GM19467 (cell line): ENCODE measurements at regions not wholly inside any gene's neighbourhood (a gene's known extent, or its start where the extent isn't known, plus 50 kb on each side); places are given as distances from the start of the nearest gene placed in this dataset.
"Not testable (repeated sequence)": the region's sequence is repeated elsewhere in the genome, so short reads cannot be mapped to it uniquely, and the experiment has no call there.

ENCODE experiments used
- ATAC-seq: cut with Tn5 transposase; IDR thresholded peaks from one replicate; pipeline ENCODE4 v1.9.1; 2021; ENCODE audit warnings: mild to moderate bottlenecking, moderate library complexity; ENCODE audit not compliant: unreplicated experiment

- ATAC-seq, result no peak
Observed at GRCh38 chr4:100679926-100680325, 162.1 kb upstream of the EMCN start.

DNA sequence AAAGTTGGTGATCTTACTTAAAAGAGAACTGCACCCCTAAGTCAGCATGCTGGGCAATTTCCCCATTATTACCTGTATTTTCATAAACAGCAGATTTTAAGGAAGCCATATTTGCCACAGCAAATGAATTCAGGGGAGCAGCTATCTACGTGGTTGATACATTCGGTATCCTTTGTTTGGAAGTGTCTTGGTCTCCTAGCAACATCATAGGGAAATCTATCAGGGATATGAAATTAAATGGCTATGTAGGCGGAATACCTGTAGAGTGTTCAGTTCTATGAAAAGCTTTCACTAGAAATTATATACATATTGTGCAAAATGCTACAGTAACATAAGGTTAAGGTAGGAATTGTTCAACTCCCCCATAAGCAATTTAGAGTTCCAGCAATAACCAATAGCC lies 157.2 kb upstream of the EMCN start:
- no peak for ATAC-seq

DNA sequence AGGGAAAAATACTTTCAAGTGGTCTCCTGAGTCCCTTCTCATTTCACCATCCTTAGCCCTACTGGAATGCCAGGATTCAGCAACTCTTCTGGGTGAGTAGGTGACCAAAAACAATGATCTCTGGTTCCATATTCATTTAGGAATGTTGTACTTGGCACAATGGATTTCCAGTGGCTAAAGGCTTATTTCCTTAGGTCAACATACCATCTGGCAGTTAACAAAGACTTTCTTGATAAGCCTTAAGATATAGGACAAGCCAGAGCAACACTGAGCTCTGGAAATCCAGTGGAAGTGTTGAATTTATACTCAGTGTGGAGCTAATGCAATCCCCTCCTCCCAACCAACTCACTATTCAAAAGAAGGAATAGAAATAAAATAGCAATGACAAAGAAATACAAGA lies 139.4 kb upstream of the EMCN start:
- no peak for ATAC-seq

- ATAC-seq, result no peak
Observed at GRCh38 chr4:100651499-100652175, 133.8 kb upstream of the EMCN start.

DNA sequence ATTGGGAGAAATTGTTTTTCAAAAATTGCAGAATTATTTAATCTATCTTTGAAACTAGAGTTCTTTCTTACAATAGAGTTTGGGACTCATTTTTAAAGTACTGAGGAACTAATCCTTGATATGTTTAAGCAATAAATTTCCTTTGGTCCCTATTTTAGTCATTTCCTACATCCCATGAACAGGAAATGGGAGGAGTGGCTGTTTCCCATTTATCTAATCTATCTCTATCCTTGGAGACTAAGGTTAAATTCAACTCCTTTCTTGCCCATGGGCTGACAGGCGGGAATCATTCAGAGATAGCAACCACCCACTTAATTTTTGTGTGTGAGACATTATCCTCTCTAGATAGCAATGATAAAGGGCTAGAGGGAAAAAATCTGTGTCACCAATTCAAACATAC lies 131.6 kb upstream of the EMCN start:
- ATAC-seq, result no peak

- ATAC-seq, result no peak
Observed at GRCh38 chr4:100644150-100644549, 126.3 kb upstream of the EMCN start.

GRCh38 chr4:100641336-100641735 lies 123.5 kb upstream of the EMCN start:
- no peak for ATAC-seq

DNA sequence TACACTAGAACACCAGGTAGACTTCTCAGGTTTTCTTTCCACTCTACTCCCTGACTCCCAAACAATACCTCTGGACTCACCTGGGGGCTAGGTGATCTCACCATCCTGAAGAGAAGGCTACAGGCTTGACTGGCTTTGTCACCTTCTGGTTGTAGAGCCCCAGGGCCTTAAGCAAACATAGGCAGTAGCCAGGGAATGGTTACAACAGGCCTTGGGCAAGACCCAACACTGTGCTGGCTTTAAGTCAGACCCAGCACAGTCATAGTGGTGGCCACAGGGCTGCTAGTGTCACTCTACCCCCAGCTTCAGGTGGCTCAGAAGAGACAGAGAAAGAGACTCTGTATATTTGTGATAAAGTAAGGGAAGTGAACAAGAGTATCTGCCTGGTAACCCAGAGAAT lies 118.1 kb upstream of the EMCN start:
- ATAC-seq, result no peak

GRCh38 chr4:100633269-100633668 lies 115.4 kb upstream of the EMCN start:
- ATAC-seq, result no peak

GRCh38 chr4:100632163-100632562 lies 114.3 kb upstream of the EMCN start:
- ATAC-seq, result no peak

DNA sequence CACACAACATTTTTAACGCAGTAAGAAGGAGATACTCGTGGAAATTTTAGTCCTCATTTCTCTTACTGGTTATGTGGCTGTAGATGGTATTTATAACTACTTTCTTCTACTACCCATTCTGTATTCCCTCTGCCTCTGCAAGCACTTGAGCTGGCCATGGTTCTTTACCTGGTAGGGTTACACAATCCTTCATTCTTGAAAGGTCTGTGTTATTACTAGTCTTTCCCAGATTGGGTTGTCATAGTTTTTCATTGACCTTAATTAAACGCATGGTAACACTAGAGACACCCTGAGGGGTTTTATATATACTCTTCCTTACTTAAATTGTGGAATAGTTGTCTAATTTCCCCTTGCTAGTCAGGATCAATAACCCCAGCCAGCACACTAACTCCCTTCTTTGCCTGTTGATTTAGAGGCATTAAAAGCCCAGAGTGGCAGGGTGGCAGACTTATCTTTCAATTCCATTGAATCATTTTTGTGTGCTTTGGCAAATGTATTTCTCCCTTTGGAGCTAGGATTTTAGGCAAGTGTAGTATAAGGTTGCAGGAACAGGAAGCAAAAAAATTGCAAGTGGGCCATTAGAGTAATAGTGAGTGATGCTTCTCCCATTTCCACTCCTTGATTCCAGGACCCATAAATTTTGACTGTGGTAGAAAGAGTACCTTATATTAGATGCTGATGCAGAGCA lies 113.6 kb upstream of the EMCN start:
- no peak for ATAC-seq

GRCh38 chr4:100630341-100630740 lies 112.5 kb upstream of the EMCN start:
- ATAC-seq, result no peak

GRCh38 chr4:100609810-100610209 lies 92.0 kb upstream of the EMCN start:
- ATAC-seq, result no peak

DNA sequence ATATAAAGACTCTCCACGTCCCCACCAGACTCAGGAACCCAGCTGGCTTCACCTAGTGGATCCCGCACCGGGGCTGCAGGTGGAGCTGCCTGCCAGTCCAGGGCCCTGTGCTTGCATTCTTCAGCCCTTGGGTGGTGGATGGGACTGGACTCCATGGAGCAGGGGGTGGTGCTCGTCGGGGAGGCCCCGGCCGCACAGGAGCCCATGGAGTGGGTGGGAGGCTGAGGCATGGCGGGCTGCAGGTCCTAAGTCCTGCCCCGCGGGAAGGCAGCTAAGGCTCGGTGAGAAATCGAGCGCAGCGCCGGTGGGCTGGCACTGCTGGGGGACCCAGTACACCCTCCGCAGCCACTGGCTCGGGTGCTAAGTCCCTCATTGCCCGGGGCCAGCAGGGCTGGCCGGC lies 90.8 kb upstream of the EMCN start:
- ATAC-seq, result not testable (repeated sequence)

- ATAC-seq, result no peak
Observed at GRCh38 chr4:100605144-100605543, 87.3 kb upstream of the EMCN start.

- ATAC-seq, result no peak
Observed at GRCh38 chr4:100593935-100594334, 76.1 kb upstream of the EMCN start.

- no peak for ATAC-seq
Observed at GRCh38 chr4:100591161-100591876, 73.5 kb upstream of the EMCN start.

DNA sequence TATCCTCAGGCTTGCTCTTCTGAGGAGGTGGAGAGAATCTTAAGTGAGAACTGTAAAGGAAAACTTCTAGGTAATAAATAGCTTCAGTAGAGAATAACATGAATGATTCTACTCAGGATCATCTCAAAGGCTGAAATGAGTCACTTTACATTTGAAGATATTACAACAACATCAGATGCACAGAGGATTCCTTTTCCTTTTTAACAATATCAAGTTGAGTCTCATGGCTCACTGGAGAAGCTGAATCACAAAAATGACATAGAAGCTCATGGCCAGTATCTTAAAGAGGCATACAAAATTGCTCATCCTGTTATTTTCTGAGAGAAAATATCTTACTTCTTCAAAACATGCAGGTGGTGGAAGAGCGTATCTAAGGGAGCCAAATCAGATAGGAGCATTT lies 72.5 kb upstream of the EMCN start:
- no peak for ATAC-seq

DNA sequence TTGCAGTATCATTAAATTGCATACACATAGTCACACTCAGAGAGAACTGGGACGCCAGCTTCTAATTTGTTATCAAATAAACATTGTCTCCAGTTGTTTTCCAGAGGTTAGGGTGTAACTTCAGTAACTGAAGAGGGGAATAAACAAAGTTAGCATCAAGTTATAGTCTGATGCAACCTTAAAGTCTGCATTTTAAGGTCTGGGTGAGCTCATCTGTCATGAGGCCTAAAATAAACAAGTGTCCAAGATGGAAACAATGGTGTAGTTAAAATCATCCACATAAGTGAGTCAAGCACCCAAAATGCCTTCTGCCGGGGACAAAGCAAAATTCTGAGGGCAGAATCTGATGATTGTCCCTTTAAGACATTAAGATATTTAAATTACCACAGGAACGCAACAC lies 70.3 kb upstream of the EMCN start:
- no peak for ATAC-seq

- ATAC-seq, result no peak
Observed at GRCh38 chr4:100582146-100582545, 64.3 kb upstream of the EMCN start.

- ATAC-seq, result no peak
Observed at GRCh38 chr4:100581337-100581736, 63.5 kb upstream of the EMCN start.

DNA sequence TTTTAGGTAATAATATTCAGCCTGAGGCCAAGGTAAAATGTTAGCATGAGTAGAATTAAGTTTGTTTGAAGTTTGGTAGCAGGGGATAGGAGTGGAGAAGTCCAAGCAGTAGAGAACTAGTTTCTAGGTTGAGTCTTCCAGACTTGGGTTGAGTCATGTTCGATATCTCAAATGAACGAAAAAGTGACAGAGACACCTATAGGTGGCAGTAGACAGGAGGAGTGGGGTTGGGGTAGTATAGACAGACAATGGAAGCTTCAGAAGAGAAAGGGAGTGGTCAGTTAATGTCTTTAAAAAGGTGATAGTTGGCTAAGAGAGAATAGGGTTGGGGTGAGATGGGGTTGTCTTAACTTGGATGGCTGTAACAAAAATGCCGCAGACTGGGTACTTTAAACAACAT lies 58.7 kb upstream of the EMCN start:
- no peak for ATAC-seq
